Fibroblast of the conjunctiva (primary cell): ENCODE measurements at regions not wholly inside any gene's neighbourhood (a gene's known extent, or its start where the extent isn't known, plus 50 kb on each side); places are given as distances from the start of the nearest gene placed in this dataset.

ENCODE experiments used
- DNase-seq: peaks from one replicate; pipeline ENCODE4 v3.0.0-alpha.2; 2010; ENCODE audit warnings: low read depth

- DNase-seq: no peak
These were observed 404.1 kb downstream of the SHANK2 start for GRCh38 chr11:70848243-70848750.

- DNase-seq: no peak
These were observed 403.3 kb downstream of the SHANK2 start for GRCh38 chr11:70849031-70849430.

GRCh38 chr11:70851308-70851707 is 401.1 kb downstream of the SHANK2 start:
- no peak for DNase-seq

- DNase-seq: no peak
These were observed 400.5 kb downstream of the SHANK2 start for GRCh38 chr11:70851907-70852306.

GRCh38 chr11:70853068-70853769 is 399.2 kb downstream of the SHANK2 start:
- DNase-seq: no peak

GRCh38 chr11:70853770-70854108 is 398.6 kb downstream of the SHANK2 start:
- no peak for DNase-seq

GRCh38 chr11:70854201-70854600 is 398.2 kb downstream of the SHANK2 start:
- no peak for DNase-seq

GRCh38 chr11:70854901-70855556 is 397.3 kb downstream of the SHANK2 start:
- DNase-seq: no peak

- no peak for DNase-seq
These were observed 394.5 kb downstream of the SHANK2 start for GRCh38 chr11:70857894-70858293.

GRCh38 chr11:70859180-70859579 is 393.2 kb downstream of the SHANK2 start:
- DNase-seq: no peak

GRCh38 chr11:70860888-70861287 is 391.5 kb downstream of the SHANK2 start:
- no peak for DNase-seq

GRCh38 chr11:70861559-70861958 is 390.8 kb downstream of the SHANK2 start:
- no peak for DNase-seq

GRCh38 chr11:70862093-70862492 is 390.3 kb downstream of the SHANK2 start:
- DNase-seq: no peak

GRCh38 chr11:70863186-70863585 is 389.2 kb downstream of the SHANK2 start:
- no peak for DNase-seq

- DNase-seq: no peak
These were observed 388.4 kb downstream of the SHANK2 start for GRCh38 chr11:70863993-70864392.

GRCh38 chr11:70865356-70865755 is 387.0 kb downstream of the SHANK2 start:
- no peak for DNase-seq

- DNase-seq: no peak
These were observed 385.5 kb downstream of the SHANK2 start for GRCh38 chr11:70866834-70867233.

- no peak for DNase-seq
These were observed 384.9 kb downstream of the SHANK2 start for GRCh38 chr11:70867281-70868047.

- no peak for DNase-seq
These were observed 384.0 kb downstream of the SHANK2 start for GRCh38 chr11:70868341-70868885.

GRCh38 chr11:70869054-70869453 is 383.3 kb downstream of the SHANK2 start:
- DNase-seq: no peak

GRCh38 chr11:70871881-70872280 is 380.5 kb downstream of the SHANK2 start:
- no peak for DNase-seq

GRCh38 chr11:70872299-70872698 is 380.1 kb downstream of the SHANK2 start:
- DNase-seq: no peak
